ENCODE measurements at regions not wholly inside any gene's neighbourhood (a gene's known extent, or its start where the extent isn't known, plus 50 kb on each side); places are given as distances from the start of the nearest gene placed in this dataset.

- no peak for TF ChIP-seq CTCF (IDR thresholded peaks at IDR 0.05; ENCODE audit: low read depth, low read length, poor library complexity, severe bottlenecking)
- no peak for TF ChIP-seq EZH2phosphoT487 (IDR thresholded peaks at IDR 0.05; ENCODE audit: borderline replicate concordance, low read length)
Measured at GRCh38 chr6:126701676-126702560, 362.0 kb downstream of the CENPW start.
